SJSA1 (cell line): ENCODE measurements at regions not wholly inside any gene's neighbourhood (a gene's known extent, or its start where the extent isn't known, plus 50 kb on each side); places are given as distances from the start of the nearest gene placed in this dataset.

ENCODE experiments used
- DNase-seq, 2 experiments: peaks; one replicate each; pipeline ENCODE4 v3.0.0-alpha.2; 2015 to 2020; ENCODE audit warnings: low spot score in 2 of 2, low read depth in 1 of 2
- H3K27ac ChIP-seq: fragments of 250-450 bp; sonication (Bioruptor Pico); 2 replicates; pipeline ENCODE4 v1.5.1; 2020; ENCODE audit warnings: mild to moderate bottlenecking, moderate library complexity
- H3K27me3 ChIP-seq: fragments of 250-450 bp; sonication (Bioruptor Pico); replicated peaks from 2 replicates; pipeline ENCODE4 v1.5.1; 2020; ENCODE audit warnings: mild to moderate bottlenecking, moderate library complexity
- H3K36me3 ChIP-seq: fragments of 250-450 bp; sonication (Bioruptor Pico); 2 replicates; pipeline ENCODE4 v1.5.1; 2020; ENCODE audit warnings: mild to moderate bottlenecking
- H3K4me1 ChIP-seq: fragments of 250-450 bp; sonication (Bioruptor Pico); replicated peaks from 2 replicates; pipeline ENCODE4 v1.6.1; 2021; ENCODE audit warnings: mild to moderate bottlenecking
- H3K4me3 ChIP-seq: fragments of 250-450 bp; sonication (Bioruptor Pico); 2 replicates; pipeline ENCODE4 v1.5.1; 2020; ENCODE audit warnings: mild to moderate bottlenecking
- H3K9me3 ChIP-seq: fragments of 250-450 bp; sonication (Bioruptor Pico); replicated peaks from 2 replicates; pipeline ENCODE4 v1.5.1; 2020; ENCODE audit warnings: mild to moderate bottlenecking

GRCh38 chr19:31083105-31083504 is 266.1 kb downstream of the TSHZ3 start:
- Histone ChIP-seq H3K36me3 (no peaks in the 10 kb centered on the region), H3K4me3 (no peak overlapping the region), H3K27me3 (no peaks in the 10 kb centered on the region), H3K27ac (no peak overlapping the region), H3K9me3 (no peaks in the 10 kb centered on the region; the same call in 1 of the 2 replicates), H3K4me1 (no peaks in the 10 kb centered on the region)
- DNase-seq: no peak

- Histone ChIP-seq H3K9me3 (no peaks in the 10 kb centered on the region), H3K27ac (no peak overlapping the region), H3K27me3 (no peaks in the 10 kb centered on the region), H3K36me3 (no peaks in the 10 kb centered on the region), H3K4me3 (no peak overlapping the region), H3K4me1 (peaks cover 11% of the 10 kb centered on the region)
- DNase-seq: no peak
These were observed 274.0 kb downstream of the TSHZ3 start for GRCh38 chr19:31075146-31075655.

- H3K4me1 ChIP-seq: peaks cover 11% of the 10 kb centered on the region
- H3K4me3 ChIP-seq: no peak overlapping the region
- no peaks in the 10 kb centered on the region for H3K9me3 ChIP-seq
- H3K36me3 ChIP-seq: no peaks in the 10 kb centered on the region
- no peak overlapping the region for H3K27ac ChIP-seq
- DNase-seq: no peak
- H3K27me3 ChIP-seq: no peaks in the 10 kb centered on the region
These were observed 274.8 kb downstream of the TSHZ3 start for GRCh38 chr19:31074199-31075125.

GRCh38 chr19:31073485-31074198 is 275.6 kb downstream of the TSHZ3 start:
- Histone ChIP-seq H3K4me1 (peaks cover 11% of the 10 kb centered on the region), H3K4me3 (no peak overlapping the region), H3K9me3 (no peaks in the 10 kb centered on the region), H3K27me3 (no peaks in the 10 kb centered on the region), H3K27ac (no peak overlapping the region), H3K36me3 (no peaks in the 10 kb centered on the region)
- DNase-seq: no peak

GRCh38 chr19:31072451-31072850 is 276.8 kb downstream of the TSHZ3 start:
- H3K27ac ChIP-seq: no peak overlapping the region
- no peak for DNase-seq
- peaks cover 14% of the 10 kb centered on the region for H3K4me1 ChIP-seq
- H3K9me3 ChIP-seq: no peaks in the 10 kb centered on the region
- H3K27me3 ChIP-seq: no peaks in the 10 kb centered on the region
- no peak overlapping the region for H3K4me3 ChIP-seq
- no peaks in the 10 kb centered on the region for H3K36me3 ChIP-seq

- Histone ChIP-seq H3K9me3 (no peaks in the 10 kb centered on the region), H3K27me3 (no peaks in the 10 kb centered on the region), H3K4me3 (no peak overlapping the region), H3K4me1 (peaks cover 23% of the 10 kb centered on the region), H3K27ac (no peak overlapping the region), H3K36me3 (no peaks in the 10 kb centered on the region)
- DNase-seq: peak in 1 of 2 experiments; percentile 29
These were observed 277.9 kb downstream of the TSHZ3 start for GRCh38 chr19:31071136-31071855.

GRCh38 chr19:31070146-31071065 is 278.8 kb downstream of the TSHZ3 start:
- Histone ChIP-seq H3K27ac (no peak overlapping the region), H3K27me3 (no peaks in the 10 kb centered on the region), H3K9me3 (no peaks in the 10 kb centered on the region), H3K36me3 (no peaks in the 10 kb centered on the region), H3K4me3 (no peak overlapping the region), H3K4me1 (peaks cover 30% of the 10 kb centered on the region)
- no peak for DNase-seq

- no peak for DNase-seq
- H3K4me3 ChIP-seq: no peak overlapping the region
- no peaks in the 10 kb centered on the region for H3K36me3 ChIP-seq
These were observed 281.0 kb downstream of the TSHZ3 start for GRCh38 chr19:31068268-31068667.

GRCh38 chr19:31066385-31066784 is 282.9 kb downstream of the TSHZ3 start:
- Histone ChIP-seq H3K36me3 (no peaks in the 10 kb centered on the region), H3K27ac (peak overlapping the region; percentile 62), H3K27me3 (no peaks in the 10 kb centered on the region)

More at GRCh38 chr19:31068268-31068667, 281.0 kb downstream of the TSHZ3 start:
- Histone ChIP-seq H3K27ac (no peak overlapping the region), H3K27me3 (no peaks in the 10 kb centered on the region), H3K9me3 (no peaks in the 10 kb centered on the region), H3K4me1 (peaks cover 30% of the 10 kb centered on the region)

GRCh38 chr19:31064491-31064890 is 284.7 kb downstream of the TSHZ3 start:
- Histone ChIP-seq H3K27ac (no peak overlapping the region), H3K4me3 (no peak overlapping the region), H3K36me3 (no peaks in the 10 kb centered on the region), H3K27me3 (no peaks in the 10 kb centered on the region), H3K9me3 (peaks cover 5% of the 10 kb centered on the region; the same call in 1 of the 2 replicates), H3K4me1 (peaks cover 19% of the 10 kb centered on the region)
- no peak for DNase-seq

More at GRCh38 chr19:31066385-31066784, 282.9 kb downstream of the TSHZ3 start:
- DNase-seq: peak; percentile 82 to 83
- Histone ChIP-seq H3K9me3 (no peaks in the 10 kb centered on the region), H3K4me3 (no peak overlapping the region), H3K4me1 (peaks cover 23% of the 10 kb centered on the region)

GRCh38 chr19:31058676-31059340 is 290.4 kb downstream of the TSHZ3 start:
- Histone ChIP-seq H3K36me3 (no peaks in the 10 kb centered on the region), H3K27me3 (no peaks in the 10 kb centered on the region), H3K4me3 (no peak overlapping the region), H3K27ac (no peak overlapping the region), H3K9me3 (peaks cover 5% of the 10 kb centered on the region; the same call in 1 of the 2 replicates), H3K4me1 (peaks cover 3% of the 10 kb centered on the region; the same call in 1 of the 2 replicates)
- DNase-seq: no peak

- no peak for DNase-seq
- H3K36me3 ChIP-seq: no peaks in the 10 kb centered on the region
- H3K4me1 ChIP-seq: peaks cover 3% of the 10 kb centered on the region; the same call in 1 of the 2 replicates
- no peak overlapping the region for H3K4me3 ChIP-seq
- H3K27ac ChIP-seq: no peak overlapping the region
- H3K9me3 ChIP-seq: peaks cover 5% of the 10 kb centered on the region; the same call in 1 of the 2 replicates
- no peaks in the 10 kb centered on the region for H3K27me3 ChIP-seq
These were observed 291.8 kb downstream of the TSHZ3 start for GRCh38 chr19:31057476-31057875.
